WERI-Rb-1 (cell line): ENCODE measurements at regions not wholly inside any gene's neighbourhood (a gene's known extent, or its start where the extent isn't known, plus 50 kb on each side); places are given as distances from the start of the nearest gene placed in this dataset.
A peak's percentile ranks its signal among the peaks of the same experiment; 100 is the strongest.
"Not testable (repeated sequence)": the region's sequence is repeated elsewhere in the genome, so short reads cannot be mapped to it uniquely, and the experiment has no call there.

Source experiments
- DNase-seq: peaks from one replicate; pipeline ENCODE4 v3.0.0-alpha.2; 2020
- H3K27ac ChIP-seq: fragments of 250-450 bp; sonication (Bioruptor Pico); 2 replicates; pipeline ENCODE4 v1.5.1; 2020; ENCODE audit warnings: mild to moderate bottlenecking, moderate library complexity
- H3K27me3 ChIP-seq: fragments of 250-450 bp; sonication (Bioruptor Pico); 2 replicates; pipeline ENCODE4 v1.5.1; 2021; ENCODE audit warnings: mild to moderate bottlenecking, low read depth, moderate library complexity; ENCODE audit not compliant: insufficient read depth, severe bottlenecking
- H3K36me3 ChIP-seq: fragments of 250-450 bp; sonication (Bioruptor Pico); 2 replicates; pipeline ENCODE4 v1.5.1; 2020; ENCODE audit warnings: mild to moderate bottlenecking, moderate library complexity
- H3K4me3 ChIP-seq: 2 replicates; pipeline ENCODE4 v1.5.1; 2011; ENCODE audit warnings: low read depth, mild to moderate bottlenecking, control low read depth, low read length
- H3K9me3 ChIP-seq: fragments of 250-450 bp; sonication (Bioruptor Pico); 2 replicates; pipeline ENCODE4 v1.5.1; 2021; ENCODE audit warnings: mild to moderate bottlenecking, moderate library complexity; ENCODE audit not compliant: severe bottlenecking
- TF ChIP-seq, protein P1 (sequence below): IDR thresholded peaks from 2 replicates; pipeline ENCODE4 v1.5.1; 2011; ENCODE audit warnings: low read depth, mild to moderate bottlenecking, control low read depth, inconsistent platforms, low read length

DNA sequence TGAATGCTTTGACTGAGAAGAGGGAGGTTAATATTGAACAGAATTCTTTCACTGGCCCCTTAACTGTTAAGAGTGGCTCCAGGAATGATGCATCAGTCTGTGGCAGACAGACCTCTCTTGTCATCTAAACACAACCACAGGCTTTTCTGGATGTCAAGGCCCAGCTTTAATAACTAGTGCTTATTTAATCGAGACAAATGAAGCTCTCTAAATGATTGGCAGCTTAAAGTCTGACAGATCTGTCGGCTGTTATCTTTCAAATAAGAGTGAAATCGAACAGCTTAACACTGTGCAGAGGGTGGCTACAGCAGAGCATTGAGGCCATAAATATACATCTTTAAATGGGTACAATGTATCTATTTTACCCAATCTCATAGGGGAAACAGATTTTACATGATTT, 500.8 kb upstream of the PABPC4L start:
- no peak overlapping the region for H3K4me3 ChIP-seq
- H3K27ac ChIP-seq, result no peak overlapping the region
- no peaks in the 10 kb centered on the region for H3K27me3 ChIP-seq
- no peaks in the 10 kb centered on the region for H3K36me3 ChIP-seq
- peak; percentile 30 for DNase-seq
- no peaks in the 10 kb centered on the region for H3K9me3 ChIP-seq
- TF ChIP-seq, protein P1, sequence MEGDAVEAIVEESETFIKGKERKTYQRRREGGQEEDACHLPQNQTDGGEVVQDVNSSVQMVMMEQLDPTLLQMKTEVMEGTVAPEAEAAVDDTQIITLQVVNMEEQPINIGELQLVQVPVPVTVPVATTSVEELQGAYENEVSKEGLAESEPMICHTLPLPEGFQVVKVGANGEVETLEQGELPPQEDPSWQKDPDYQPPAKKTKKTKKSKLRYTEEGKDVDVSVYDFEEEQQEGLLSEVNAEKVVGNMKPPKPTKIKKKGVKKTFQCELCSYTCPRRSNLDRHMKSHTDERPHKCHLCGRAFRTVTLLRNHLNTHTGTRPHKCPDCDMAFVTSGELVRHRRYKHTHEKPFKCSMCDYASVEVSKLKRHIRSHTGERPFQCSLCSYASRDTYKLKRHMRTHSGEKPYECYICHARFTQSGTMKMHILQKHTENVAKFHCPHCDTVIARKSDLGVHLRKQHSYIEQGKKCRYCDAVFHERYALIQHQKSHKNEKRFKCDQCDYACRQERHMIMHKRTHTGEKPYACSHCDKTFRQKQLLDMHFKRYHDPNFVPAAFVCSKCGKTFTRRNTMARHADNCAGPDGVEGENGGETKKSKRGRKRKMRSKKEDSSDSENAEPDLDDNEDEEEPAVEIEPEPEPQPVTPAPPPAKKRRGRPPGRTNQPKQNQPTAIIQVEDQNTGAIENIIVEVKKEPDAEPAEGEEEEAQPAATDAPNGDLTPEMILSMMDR, result no peak

DNA sequence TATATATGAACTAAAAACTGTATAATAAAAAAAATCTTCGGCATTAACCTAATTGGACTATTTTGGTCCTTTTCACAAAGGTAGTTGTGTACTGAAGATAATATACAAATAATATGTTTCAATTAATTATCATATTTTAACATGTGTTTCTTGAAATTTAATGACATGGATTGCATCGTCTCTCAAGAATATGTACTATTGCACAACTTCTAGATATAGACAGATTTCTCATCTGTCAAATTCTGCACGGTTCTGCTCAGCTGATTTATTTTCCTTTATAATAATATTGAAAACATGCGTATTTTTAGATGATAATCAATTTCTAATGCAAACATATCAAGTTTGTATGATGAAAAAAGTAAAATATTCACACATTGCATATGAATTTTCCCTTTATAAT, 498.7 kb upstream of the PABPC4L start:
- H3K4me3 ChIP-seq, result no peak overlapping the region
- H3K27ac ChIP-seq, result no peak overlapping the region
- no peaks in the 10 kb centered on the region for H3K9me3 ChIP-seq
- no peak for DNase-seq
- H3K36me3 ChIP-seq, result no peaks in the 10 kb centered on the region
- H3K27me3 ChIP-seq, result no peaks in the 10 kb centered on the region
- TF ChIP-seq, protein P1, result no peak

DNA sequence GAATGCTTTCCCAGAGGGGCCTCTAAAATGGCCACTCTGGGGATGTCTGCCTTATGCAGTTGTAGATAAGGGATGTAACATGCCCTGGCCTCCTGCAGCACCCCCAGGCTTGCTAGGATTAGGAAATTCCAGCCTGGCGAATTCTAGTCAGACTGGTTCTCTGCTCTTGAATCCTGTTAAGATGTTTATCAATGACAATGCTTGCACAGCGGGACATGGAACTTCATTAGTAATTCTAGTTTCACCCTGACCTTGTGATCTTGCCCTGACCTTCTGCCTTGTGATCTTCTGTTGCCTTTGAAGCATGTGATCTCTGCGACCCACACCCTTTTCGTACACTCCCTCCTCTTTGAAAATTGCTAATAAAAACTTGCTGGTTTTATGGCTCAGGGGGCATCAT, 497.2 kb upstream of the PABPC4L start:
- H3K27ac ChIP-seq, H3K4me3 ChIP-seq, H3K27me3 ChIP-seq, H3K36me3 ChIP-seq, DNase-seq, H3K9me3 ChIP-seq: not testable (repeated sequence)

DNA sequence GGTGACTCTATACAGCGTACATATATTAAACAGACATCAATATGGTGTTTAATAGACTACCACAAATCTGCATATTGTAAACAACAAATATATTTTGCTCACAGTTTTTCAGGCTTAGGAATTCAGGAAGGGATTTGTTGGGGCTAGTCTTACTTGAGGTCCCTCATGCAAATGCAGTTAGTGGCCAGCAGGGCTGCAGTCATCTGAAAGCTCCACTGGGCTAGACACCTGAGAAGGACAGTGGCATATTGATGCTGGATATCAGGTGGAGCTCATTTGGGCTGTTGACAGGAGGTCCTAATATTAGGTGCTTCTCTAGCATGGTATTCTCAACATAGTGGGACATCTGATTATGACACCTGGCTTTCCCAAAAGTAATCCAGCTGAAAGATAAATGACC, 493.8 kb upstream of the PABPC4L start:
- no peak for DNase-seq
- Histone ChIP-seq H3K4me3 (no peak overlapping the region), H3K27me3 (no peaks in the 10 kb centered on the region), H3K9me3 (no peaks in the 10 kb centered on the region), H3K36me3 (no peaks in the 10 kb centered on the region), H3K27ac (no peak overlapping the region)
- TF ChIP-seq, protein P1, result 0 out of 2 replicates have a peak, but pooled peaks have one; percentile 17

DNA sequence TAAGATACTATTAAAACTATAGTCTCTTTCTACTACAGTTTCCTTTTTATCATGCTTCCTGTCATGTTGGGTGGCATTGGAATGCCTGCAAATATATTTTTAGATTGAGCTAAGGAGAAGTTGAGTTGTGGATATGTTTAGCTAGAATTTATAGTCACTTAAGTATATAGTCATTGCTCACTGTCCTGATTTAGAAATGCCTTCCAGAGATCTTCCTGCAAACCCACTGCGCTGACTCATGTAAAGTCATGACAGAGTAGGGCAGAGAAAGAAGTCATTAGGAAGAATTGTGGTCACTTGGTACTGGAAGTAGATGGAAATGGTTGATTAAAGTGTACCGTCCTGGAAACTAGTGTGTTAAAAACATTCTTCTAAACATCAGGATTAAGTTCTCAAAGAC, 490.3 kb upstream of the PABPC4L start:
- Histone ChIP-seq H3K9me3 (no peaks in the 10 kb centered on the region), H3K27ac (no peak overlapping the region), H3K36me3 (no peaks in the 10 kb centered on the region), H3K27me3 (no peaks in the 10 kb centered on the region), H3K4me3 (no peak overlapping the region)
- TF ChIP-seq, protein P1, result no peak
- no peak for DNase-seq

DNA sequence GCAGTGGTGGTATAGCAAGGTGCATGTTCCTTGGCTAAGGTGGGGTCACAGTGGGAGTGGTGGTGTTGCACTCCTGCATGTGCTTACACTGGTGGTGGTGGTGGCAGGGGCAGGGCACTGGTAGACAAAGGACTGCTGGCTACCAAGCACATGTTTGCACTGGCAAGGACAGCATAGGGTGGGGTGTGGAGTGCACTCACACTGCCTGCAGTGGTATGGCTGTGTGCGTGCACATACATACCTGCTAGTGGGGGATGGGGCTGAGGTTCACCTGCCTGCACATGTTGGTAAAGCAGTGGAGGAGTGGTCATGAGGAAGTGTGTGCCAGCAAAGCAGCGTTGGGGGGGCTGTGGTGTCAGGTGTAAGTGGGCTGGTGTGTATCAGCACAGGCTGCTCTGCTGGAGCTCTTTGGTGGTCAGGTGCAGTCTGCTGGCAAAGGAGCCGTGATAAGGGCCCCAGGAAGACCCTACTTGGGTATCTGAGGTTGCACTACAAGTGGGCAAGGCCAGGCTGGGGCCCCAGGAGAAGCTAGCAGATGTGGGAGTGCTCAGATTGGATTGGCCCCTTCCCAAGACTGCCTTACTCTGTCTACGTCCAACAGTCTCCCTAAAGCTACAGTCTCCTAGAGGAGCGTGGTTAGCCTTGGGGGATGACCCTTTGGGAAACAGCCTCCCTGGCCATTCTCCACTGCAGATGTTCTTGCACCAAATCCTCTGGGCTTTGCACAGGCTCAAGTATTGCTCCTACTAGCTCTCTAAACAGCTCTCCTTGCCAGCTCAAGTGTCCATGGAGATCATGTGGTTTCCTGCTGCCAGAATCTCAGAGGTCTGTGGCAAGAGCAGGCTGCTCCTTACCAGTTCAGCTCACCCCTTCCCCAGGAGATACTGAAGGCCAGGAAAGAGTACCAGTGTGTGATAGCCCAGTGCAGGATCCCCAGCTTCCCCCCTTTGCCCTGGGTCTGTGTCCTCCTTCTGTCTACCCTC, 486.3 kb upstream of the PABPC4L start:
- DNase-seq, result no peak
- Histone ChIP-seq H3K9me3 (no peaks in the 10 kb centered on the region), H3K27ac (no peak overlapping the region), H3K4me3 (no peak overlapping the region), H3K36me3 (no peaks in the 10 kb centered on the region), H3K27me3 (no peaks in the 10 kb centered on the region)
- TF ChIP-seq, protein P1, result no peak
